Thyroid gland (tissue), 4 donors: ENCODE measurements at regions not wholly inside any gene's neighbourhood (a gene's known extent, or its start where the extent isn't known, plus 50 kb on each side); places are given as distances from the start of the nearest gene placed in this dataset.

Source experiments
- DNase-seq, 2 donors: peaks; one replicate each; pipeline ENCODE4 v3.0.0-alpha.2; 2019
- H3K27ac ChIP-seq, 3 donors: fragments of 200-600 bp; sonication (generic); 1 replicate in 2 of 3; 2 replicates in 1 of 3; pipeline ENCODE4 v1.5.1; 2016 to 2019; ENCODE audit warnings: mild to moderate bottlenecking in 1 of 3, moderate library complexity in 1 of 3
- H3K27me3 ChIP-seq: fragments of 200-600 bp; sonication (generic); one replicate; pipeline ENCODE4 v1.5.1; 2019
- H3K36me3 ChIP-seq, 2 donors: fragments of 200-600 bp; sonication (generic); one replicate each; pipeline ENCODE4 v1.5.1; 2016 to 2019
- H3K4me1 ChIP-seq, 2 donors: fragments of 200-600 bp; sonication (generic); one replicate each; pipeline ENCODE4 v1.5.1; 2017 to 2019
- H3K4me3 ChIP-seq, 3 donors: fragments of 200-600 bp; sonication (generic); replicated peaks in 1 of 3; 1 replicate in 2 of 3; 2 replicates in 1 of 3; pipeline ENCODE4 v1.5.1; 2016; ENCODE audit warnings: mild to moderate bottlenecking in 1 of 3
- H3K9me3 ChIP-seq: fragments of 200-600 bp; sonication (generic); one replicate; pipeline ENCODE4 v1.5.1; 2017
- CTCF ChIP-seq, 6 experiments: fragments of 200-600 bp in 3 of 6; fragments of 450-650 bp in 3 of 6; sonication (generic) in 3 of 6; IDR thresholded peaks; one replicate each; pipeline ENCODE4 v1.5.1; 2016 to 2019; ENCODE audit warnings: antibody characterized with exemption in 6 of 6, mild to moderate bottlenecking in 2 of 6, inconsistent platforms in 1 of 6, moderate library complexity in 1 of 6
- POLR2A ChIP-seq, 2 donors: fragments of 450-650 bp; IDR thresholded peaks; one replicate each; pipeline ENCODE4 v1.6.1; 2017; ENCODE audit warnings: antibody characterized with exemption in 2 of 2, mild to moderate bottlenecking in 2 of 2, moderate library complexity in 1 of 2
- WGBS, 2 donors: methylation state at CpG; one replicate each; pipeline ENCODE4 v1.1.5; 2017; 5-methylcytosine and 5-hydroxymethylcytosine counted together
- intact Hi-C: fragments of 100-400 bp; cut with DNase I; formaldehyde crosslinking; loops from one replicate; pipeline ENCODE4 v1.15.1; 2023

DNA sequence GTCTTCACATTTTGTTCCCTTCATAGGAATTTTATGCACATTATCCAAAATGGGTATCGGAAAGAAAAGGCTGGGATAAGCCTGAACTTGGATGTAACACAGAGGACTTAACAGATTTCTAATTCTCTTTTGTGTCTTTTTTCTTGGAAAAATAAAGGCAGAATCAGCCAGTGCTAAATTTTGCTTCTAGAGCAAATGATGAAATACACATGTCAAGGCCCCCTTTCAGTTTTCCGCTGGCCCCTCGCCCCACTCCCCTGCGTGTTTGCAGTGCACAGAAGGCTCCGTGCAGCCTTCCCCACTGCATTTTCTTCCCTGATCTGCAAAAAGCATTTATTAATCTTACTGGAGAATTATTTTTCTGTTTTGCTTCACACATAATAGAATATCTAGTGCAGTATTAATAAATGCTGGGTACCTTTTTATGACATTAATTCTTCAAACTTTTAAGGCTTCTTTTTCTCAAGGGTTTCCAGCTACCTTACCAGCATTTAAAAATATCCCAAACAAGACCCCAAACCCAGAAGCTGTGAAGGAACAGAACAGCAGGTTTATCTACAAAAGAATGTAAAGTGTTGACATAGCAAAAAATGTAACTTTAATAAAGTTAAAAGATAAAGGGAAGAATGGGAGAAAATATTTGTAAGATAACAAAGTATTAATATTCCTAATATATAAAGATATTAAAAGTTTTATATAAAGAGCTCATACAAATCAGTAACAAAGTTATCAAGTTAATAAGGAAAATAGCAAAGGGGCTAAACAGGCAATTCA lies 81.3 kb upstream of the SPTBN1 start:
- H3K27me3 ChIP-seq = no peaks in the 10 kb centered on the region
- 89 to 92% methylated on average over 5 of the region's 5 CpGs for WGBS, 2 donors
- TF ChIP-seq CTCF (IDR thresholded peaks at IDR 0.05) (no peak), POLR2A (IDR thresholded peaks at IDR 0.05) (no peak)
- no peaks in the 10 kb centered on the region for H3K9me3 ChIP-seq
- H3K36me3 ChIP-seq = no peaks in the 10 kb centered on the region
- H3K4me1 ChIP-seq = peaks cover 23 to 36% of the 10 kb centered on the region in 2 donors
- no peak for DNase-seq
- no peak overlapping the region for H3K27ac ChIP-seq
- intact Hi-C loops = no loop called here
- H3K4me3 ChIP-seq = no peak overlapping the region

- no peaks in the 10 kb centered on the region for H3K27me3 ChIP-seq
- no peak for TF ChIP-seq POLR2A (IDR thresholded peaks at IDR 0.05)
- TF ChIP-seq CTCF (IDR thresholded peaks at IDR 0.05) = no peak
These were observed 78.7 kb upstream of the SPTBN1 start for GRCh38 chr2:54377451-54377850.

DNA sequence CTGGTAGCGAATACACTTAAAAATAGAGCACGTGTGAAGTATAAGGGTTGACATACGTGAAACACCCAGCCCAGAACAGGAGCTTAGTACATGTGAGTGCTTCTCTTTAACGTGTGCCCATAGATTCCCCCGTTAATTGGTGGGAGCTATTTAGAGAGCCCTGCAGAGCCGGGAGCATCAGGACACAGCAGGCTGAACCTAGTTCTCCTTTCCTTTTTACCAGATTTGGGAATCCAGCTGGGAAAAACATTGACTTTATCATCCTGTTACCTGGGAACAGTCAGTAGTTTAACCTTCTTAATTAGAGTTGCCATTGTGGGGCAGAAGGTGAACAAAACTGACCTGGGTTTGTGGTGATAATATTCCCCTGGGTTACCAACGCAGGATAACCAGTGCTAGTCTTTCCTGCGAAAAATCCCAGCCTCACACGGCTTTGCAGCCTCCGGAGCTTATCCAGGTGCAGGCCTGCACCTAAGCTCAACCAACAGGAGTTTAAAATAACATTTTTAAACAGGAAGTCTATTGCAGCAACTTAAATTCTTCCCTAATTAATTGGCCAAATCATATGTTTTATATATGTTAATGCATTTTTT lies 78.1 kb upstream of the SPTBN1 start:
- no peaks in the 10 kb centered on the region for H3K27me3 ChIP-seq
- H3K4me3 ChIP-seq = no peak overlapping the region
- peaks cover 0 to 13% of the 10 kb centered on the region in 2 donors for H3K4me1 ChIP-seq
- intact Hi-C loops = no loop called here
- TF ChIP-seq POLR2A (IDR thresholded peaks at IDR 0.05) (no peak), CTCF (IDR thresholded peaks at IDR 0.05) (no peak)
- H3K27ac ChIP-seq = no peak overlapping the region
- WGBS, 2 donors = 83 to 84% methylated on average over 10 of the region's 10 CpGs
- H3K36me3 ChIP-seq = no peaks in the 10 kb centered on the region
- DNase-seq = no peak
- no peaks in the 10 kb centered on the region for H3K9me3 ChIP-seq

More at GRCh38 chr2:54377451-54377850, 78.7 kb upstream of the SPTBN1 start:
- 93 to 94% methylated on average over 3 of the region's 3 CpGs for WGBS, 2 donors
- H3K27ac ChIP-seq = no peak overlapping the region
- no peak overlapping the region for H3K4me3 ChIP-seq
- H3K9me3 ChIP-seq = no peaks in the 10 kb centered on the region
- no peak for DNase-seq
- intact Hi-C loops = no loop called here
- H3K36me3 ChIP-seq = no peaks in the 10 kb centered on the region
- peaks cover 0 to 19% of the 10 kb centered on the region in 2 donors for H3K4me1 ChIP-seq

GRCh38 chr2:54380670-54381069 lies 75.5 kb upstream of the SPTBN1 start:
- intact Hi-C loops = no loop called here
- TF ChIP-seq POLR2A (IDR thresholded peaks at IDR 0.05) = no peak
- no peak for TF ChIP-seq CTCF (IDR thresholded peaks at IDR 0.05)
- WGBS, 2 donors = 76 to 79% methylated on average over 8 of the region's 8 CpGs
- no peaks in the 10 kb centered on the region for H3K36me3 ChIP-seq
- no peaks in the 10 kb centered on the region for H3K27me3 ChIP-seq
- peaks cover 12 to 15% of the 10 kb centered on the region in 2 donors for H3K4me1 ChIP-seq
- no peak overlapping the region for H3K4me3 ChIP-seq
- H3K9me3 ChIP-seq = no peaks in the 10 kb centered on the region
- peak in 1 of 2 donors; percentile 13 for DNase-seq
- H3K27ac ChIP-seq = no peak overlapping the region

GRCh38 chr2:54381293-54381692 lies 74.8 kb upstream of the SPTBN1 start:
- intact Hi-C loops = no loop called here
- Histone ChIP-seq H3K27ac (peak overlapping the region in 1 of 3 donors; percentile 11), H3K9me3 (no peaks in the 10 kb centered on the region), H3K4me3 (no peak overlapping the region), H3K27me3 (no peaks in the 10 kb centered on the region), H3K36me3 (no peaks in the 10 kb centered on the region), H3K4me1 (peaks cover 12 to 20% of the 10 kb centered on the region in 2 donors)
- no peak for TF ChIP-seq CTCF (IDR thresholded peaks at IDR 0.05)
- TF ChIP-seq POLR2A (IDR thresholded peaks at IDR 0.05) = no peak
- DNase-seq = no peak
- 95 to 96% methylated on average over 5 of the region's 5 CpGs for WGBS, 2 donors
